ENCODE measurements at regions not wholly inside any gene's neighbourhood (a gene's known extent, or its start where the extent isn't known, plus 50 kb on each side); places are given as distances from the start of the nearest gene placed in this dataset.

GRCh38 chr4:183763990-183764754, 105.1 kb downstream of the TRAPPC11 start:
- no peak for DNase-seq (ENCODE audit: low read depth)

DNA sequence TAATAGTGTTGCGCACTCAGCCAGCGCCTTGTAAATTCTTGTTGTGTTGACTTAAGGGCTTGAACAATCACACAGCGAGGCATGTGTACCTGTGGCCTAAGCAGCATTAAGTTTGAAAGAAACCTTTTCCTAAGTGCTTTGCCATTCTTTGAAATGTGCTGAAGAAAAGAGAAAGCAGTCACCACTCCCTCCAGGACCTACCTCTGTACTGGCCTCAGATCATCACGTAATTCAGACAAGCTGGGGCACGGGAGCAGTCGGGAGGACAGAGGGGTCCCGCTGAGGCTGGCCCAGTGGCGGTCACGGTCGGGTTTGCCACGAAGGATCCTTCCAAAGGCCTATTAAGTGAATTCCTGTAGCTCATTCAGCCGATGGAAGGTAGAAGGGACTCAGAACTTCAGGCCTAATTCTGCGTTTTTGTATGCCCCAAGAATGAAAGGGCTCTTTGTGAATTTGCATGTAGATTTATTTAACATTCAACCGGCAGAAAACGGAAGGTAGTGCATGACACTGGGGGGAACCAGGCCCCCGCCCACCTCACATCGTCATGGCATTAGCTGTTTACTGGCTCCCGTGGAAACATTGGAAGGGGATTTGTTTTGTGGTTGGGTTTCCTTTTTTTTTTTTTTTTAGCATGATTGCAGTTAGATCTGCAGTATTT, 106.3 kb downstream of the TRAPPC11 start:
- no peak for DNase-seq (ENCODE audit: low read depth)

- DNase-seq (ENCODE audit: low read depth) = no peak
Observed at GRCh38 chr4:183766140-183766539, 107.0 kb downstream of the TRAPPC11 start.

GRCh38 chr4:183770906-183771305, 111.8 kb downstream of the TRAPPC11 start:
- DNase-seq (ENCODE audit: low read depth) = no peak

- no peak for DNase-seq (ENCODE audit: low read depth)
Observed at GRCh38 chr4:183772361-183772760, 113.3 kb downstream of the TRAPPC11 start.

- DNase-seq (ENCODE audit: low read depth) = no peak
Observed at GRCh38 chr4:183773790-183774189, 114.7 kb downstream of the TRAPPC11 start.

GRCh38 chr4:183783306-183783705, 121.8 kb upstream of the STOX2 start:
- no peak for DNase-seq (ENCODE audit: low read depth)

DNA sequence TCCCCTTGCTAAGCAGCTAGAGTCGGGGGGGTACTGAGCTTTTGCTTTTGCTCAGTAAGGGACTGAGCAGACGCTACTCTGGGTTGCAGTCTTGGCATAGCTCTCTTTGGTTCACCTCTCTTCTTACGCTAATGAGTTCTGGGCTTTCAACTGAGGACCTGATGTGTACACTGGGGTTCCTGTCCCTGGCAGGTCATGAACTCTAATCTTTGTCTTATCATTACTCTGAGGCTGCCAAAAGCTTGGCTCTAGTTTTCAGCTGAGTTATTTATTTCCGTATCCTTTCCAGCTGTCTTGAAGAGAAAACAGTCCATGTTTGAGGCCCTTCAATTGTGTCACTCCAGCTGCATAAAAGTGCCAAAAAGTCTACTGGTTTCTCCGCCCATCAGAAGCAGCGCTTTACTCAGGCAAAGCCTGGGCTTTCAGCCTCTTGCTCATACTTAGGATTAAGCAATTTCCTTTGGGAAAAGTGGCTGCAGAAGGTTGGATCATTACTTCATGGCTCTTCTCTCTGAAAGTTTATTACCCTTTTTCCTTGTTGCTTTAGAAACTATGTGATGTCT, 121.0 kb upstream of the STOX2 start:
- DNase-seq (ENCODE audit: low read depth) = no peak

DNA sequence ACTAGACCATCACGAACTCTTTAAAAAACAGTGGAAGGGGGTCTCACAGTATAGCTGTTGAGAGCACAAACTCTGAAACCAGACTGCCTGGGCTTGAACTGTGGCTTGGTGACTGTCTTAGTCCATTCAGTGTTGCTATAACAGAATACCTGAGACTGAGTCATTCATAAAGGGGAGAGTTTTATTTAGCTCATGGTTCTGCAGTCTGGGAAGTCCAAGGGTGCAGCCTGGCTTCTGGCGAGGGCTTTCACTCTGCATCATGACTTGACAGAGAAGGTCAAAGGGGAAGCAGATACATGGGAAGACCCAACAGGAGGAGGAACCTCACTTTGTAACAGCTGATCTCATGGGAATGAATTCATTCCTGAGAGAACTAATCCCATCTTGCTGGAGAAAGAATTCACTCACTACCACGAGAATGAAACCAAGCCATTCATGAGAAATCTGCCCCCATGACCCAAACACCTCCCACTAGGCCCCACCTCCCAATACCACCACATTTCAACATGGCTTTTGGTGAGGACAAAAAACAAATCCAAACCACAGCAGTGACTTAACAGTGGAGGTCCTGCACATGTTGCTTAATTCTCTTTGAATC, 116.7 kb upstream of the STOX2 start:
- no peak for DNase-seq (ENCODE audit: low read depth)

DNA sequence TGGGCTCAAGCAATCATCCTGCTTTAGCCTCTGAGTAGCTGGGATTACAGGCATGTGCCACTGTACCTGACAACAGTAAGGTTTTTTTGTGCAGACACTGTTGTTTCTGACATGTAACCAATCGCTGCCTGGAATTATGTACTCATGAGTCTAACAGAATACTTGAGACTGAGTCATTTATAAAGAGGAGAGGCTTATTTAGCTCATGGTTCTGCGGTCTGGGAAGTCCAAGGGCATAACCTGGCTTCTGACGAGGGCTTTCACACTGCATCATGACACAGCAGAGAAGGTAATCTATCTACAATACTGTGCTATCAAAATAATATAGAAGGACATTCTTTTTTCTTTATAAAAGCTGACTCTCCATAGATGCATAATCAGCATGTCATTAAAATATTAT, 115.5 kb upstream of the STOX2 start:
- DNase-seq (ENCODE audit: low read depth) = no peak

- DNase-seq (ENCODE audit: low read depth) = no peak
Observed at GRCh38 chr4:183790661-183791060, 114.4 kb upstream of the STOX2 start.

- DNase-seq (ENCODE audit: low read depth) = no peak
Observed at GRCh38 chr4:183797011-183797444, 108.1 kb upstream of the STOX2 start.

DNA sequence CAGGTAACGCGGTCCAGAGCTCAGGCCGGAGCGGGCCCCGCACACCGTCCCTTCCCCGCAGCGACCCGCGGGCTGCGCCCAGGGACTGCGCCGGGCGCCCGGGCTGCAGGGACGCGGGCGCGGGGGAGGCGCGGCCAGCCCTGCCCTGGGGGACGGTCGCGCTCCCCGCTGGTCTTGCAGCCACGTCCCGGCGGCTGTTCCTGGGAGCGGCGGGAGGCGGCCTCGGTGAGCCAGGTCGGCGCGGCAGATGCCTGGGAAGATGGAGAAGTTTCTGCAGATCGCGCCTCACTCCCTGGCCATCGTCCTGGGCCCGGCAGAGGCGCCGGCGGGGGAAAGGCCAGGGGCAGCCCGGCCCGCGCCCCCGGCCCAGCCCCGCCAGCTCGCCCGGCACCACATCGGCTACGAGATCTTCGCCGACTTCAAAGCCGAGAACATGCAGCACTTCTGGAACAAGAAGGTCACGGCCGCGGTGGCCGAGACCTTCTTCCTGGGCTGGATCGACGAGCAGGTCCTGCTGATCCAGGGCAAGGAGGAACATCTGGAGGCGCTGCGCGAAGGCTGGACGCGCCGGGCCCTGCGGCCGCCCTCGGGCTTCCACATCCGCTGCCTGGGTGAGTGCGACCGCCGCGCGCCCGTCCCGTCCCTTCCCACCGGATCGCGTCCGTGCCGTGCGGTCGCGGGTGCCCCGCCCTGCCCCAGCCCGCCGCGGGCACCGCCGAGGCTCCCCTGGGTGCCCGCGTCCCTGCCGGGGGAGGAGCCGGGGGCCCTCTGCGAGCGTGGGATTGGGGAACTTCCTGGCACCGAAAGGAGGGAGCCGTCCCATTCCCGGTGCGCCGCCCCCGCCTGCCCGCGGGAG, 107.4 kb upstream of the STOX2 start:
- no peak for DNase-seq (ENCODE audit: low read depth)

DNA sequence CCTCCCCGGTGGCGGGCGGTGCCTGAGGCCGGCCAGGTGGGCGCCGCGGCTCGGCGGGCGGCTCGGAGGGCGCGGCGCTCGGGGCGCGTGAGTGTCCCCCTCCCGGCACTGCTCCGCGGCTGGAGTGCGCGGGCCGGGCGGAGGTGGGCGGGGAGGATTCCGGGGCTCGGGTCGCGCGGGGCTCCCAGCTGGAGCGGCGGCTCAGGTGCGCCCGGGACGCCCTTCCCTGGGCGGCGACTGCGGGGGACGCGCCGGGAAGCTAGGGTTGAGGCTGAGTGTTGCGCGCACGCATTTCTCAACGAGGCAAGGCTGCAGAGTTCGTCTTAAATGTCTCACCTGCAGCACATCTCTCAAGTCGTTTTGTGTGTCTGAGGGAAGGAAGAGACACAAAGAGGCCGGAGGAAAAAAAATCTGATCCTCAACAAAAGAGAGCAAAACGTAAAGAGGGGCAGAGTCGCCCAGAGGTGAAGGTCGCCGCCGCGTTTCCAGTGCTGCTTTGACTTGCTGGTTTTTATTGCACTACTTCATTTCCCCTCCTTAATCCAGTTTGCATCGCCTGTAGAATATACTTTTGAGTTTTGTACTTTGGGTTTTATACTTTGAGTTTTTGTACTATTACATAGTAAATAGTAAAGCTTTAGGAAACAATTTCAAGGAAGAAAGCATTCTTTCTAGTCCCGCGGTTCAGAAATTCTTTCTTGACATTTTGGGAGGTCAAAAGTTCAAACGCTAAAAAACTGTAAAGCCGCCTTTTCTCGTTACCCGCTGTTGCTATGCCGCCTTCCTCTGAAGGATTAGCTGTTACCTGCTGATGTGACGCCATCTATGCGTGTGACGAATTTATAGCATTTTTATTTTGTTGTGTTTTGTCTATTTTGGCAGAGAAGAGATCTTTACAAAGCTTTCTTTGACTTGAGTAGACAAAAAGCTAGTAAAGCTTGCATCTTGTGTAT, 106.5 kb upstream of the STOX2 start:
- DNase-seq (ENCODE audit: low read depth) = no peak

DNA sequence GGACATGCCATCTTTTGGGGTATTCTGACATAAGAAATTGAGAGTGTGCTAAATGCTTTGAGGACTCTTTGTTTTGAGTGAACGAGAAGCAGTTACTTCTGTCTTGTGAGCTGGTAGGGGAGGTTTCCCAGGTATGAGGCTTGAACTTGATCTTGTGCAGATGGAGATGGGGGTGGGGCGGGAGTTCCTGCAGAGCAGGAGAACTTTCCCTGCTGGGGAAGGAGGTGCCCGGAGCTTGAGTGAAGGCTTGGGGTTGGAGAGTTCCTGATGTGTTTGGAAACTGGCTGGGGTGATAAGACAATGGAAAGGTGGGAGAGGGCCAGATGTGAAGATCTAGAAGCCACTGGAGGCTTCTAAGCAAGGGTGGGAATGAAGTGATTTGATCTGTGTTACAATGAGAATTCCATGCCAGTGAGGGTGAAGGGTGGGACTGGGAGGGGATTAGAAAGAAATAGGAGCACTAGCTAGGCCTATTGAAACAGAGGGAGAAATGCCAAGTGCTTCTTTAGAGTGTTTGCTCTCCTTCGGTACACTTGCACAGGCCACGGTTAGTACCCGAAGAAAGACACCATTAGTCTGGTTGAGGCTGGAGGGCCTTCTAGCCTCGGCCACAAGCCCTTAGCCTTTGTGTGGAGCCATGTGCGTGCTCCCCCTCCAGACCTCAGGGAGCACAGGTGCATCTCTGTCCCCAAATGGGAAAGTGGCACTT, 103.5 kb upstream of the STOX2 start:
- DNase-seq (ENCODE audit: low read depth) = no peak

- no peak for DNase-seq (ENCODE audit: low read depth)
Observed at GRCh38 chr4:183806341-183806740, 98.8 kb upstream of the STOX2 start.

GRCh38 chr4:183807420-183808096, 97.5 kb upstream of the STOX2 start:
- DNase-seq (ENCODE audit: low read depth) = no peak

- no peak for DNase-seq (ENCODE audit: low read depth)
Observed at GRCh38 chr4:183808097-183808456, 97.0 kb upstream of the STOX2 start.

GRCh38 chr4:183812567-183812966, 92.5 kb upstream of the STOX2 start:
- no peak for DNase-seq (ENCODE audit: low read depth)

GRCh38 chr4:183814461-183814860, 90.6 kb upstream of the STOX2 start:
- no peak for DNase-seq (ENCODE audit: low read depth)

All from stimulated activated CD8-positive, alpha-beta memory T cell treated with anti-CD3 and anti-CD28 coated beads, Interleukin-12 subunit alpha, Interleukin-12 subunit beta, amount 100 ng/mL, for 4 hours (primary cell).